Osteoblast (primary cell): ENCODE measurements at regions not wholly inside any gene's neighbourhood (a gene's known extent, or its start where the extent isn't known, plus 50 kb on each side); places are given as distances from the start of the nearest gene placed in this dataset.

Experiments
- DNase-seq: peaks from one replicate; pipeline ENCODE4 v3.0.0; 2011; ENCODE audit warnings: low spot score, mixed read lengths; ENCODE audit not compliant: insufficient read length; ENCODE audit errors: missing footprints
- H2AFZ ChIP-seq: 2 replicates; pipeline ENCODE4 v1.6.0; 2011; ENCODE audit warnings: mild to moderate bottlenecking, low read length
- H3K27ac ChIP-seq: 2 replicates; pipeline ENCODE4 v1.5.1; 2011; ENCODE audit warnings: mild to moderate bottlenecking, low read depth, low read length, moderate library complexity
- H3K27me3 ChIP-seq: 2 replicates; pipeline ENCODE4 v1.6.0; 2012; ENCODE audit warnings: mild to moderate bottlenecking, control low read depth, inconsistent platforms, low read length, moderate library complexity; ENCODE audit not compliant: insufficient read depth
- H3K36me3 ChIP-seq: 2 replicates; pipeline ENCODE4 v1.5.1; 2011; ENCODE audit warnings: mild to moderate bottlenecking, low read length, control low read depth, moderate library complexity; ENCODE audit not compliant: insufficient read depth
- H3K4me1 ChIP-seq: 2 replicates; pipeline ENCODE4 v1.5.1; 2011; ENCODE audit warnings: mild to moderate bottlenecking, low read length, control low read depth, moderate library complexity; ENCODE audit not compliant: insufficient read depth
- H3K4me2 ChIP-seq: 2 replicates; pipeline ENCODE4 v1.6.0; 2011; ENCODE audit warnings: mild to moderate bottlenecking, low read length; ENCODE audit not compliant: insufficient read depth
- H3K4me3 ChIP-seq: fragments of 200-600 bp; sonication (generic); 3 replicates; pipeline ENCODE4 v1.5.1; 2012; ENCODE audit warnings: mild to moderate bottlenecking, low read length, inconsistent platforms; ENCODE audit not compliant: insufficient read depth
- H3K79me2 ChIP-seq: 2 replicates; pipeline ENCODE4 v1.6.0; 2012; ENCODE audit warnings: mild to moderate bottlenecking, low read length, control low read depth, inconsistent platforms; ENCODE audit not compliant: insufficient read depth
- H3K9me3 ChIP-seq: 2 replicates; pipeline ENCODE4 v1.5.1; 2011; ENCODE audit warnings: low read depth, low read length, control low read depth
- H4K20me1 ChIP-seq: 2 replicates; pipeline ENCODE4 v1.6.0; 2012; ENCODE audit warnings: mild to moderate bottlenecking, low read length, control low read depth; ENCODE audit not compliant: insufficient read depth
- TF ChIP-seq, protein P1 (sequence below): IDR thresholded peaks from 2 replicates; pipeline ENCODE4 v1.5.1; 2011; ENCODE audit warnings: mild to moderate bottlenecking, low read depth, low read length, moderate library complexity; ENCODE audit errors: extremely low read depth

DNA sequence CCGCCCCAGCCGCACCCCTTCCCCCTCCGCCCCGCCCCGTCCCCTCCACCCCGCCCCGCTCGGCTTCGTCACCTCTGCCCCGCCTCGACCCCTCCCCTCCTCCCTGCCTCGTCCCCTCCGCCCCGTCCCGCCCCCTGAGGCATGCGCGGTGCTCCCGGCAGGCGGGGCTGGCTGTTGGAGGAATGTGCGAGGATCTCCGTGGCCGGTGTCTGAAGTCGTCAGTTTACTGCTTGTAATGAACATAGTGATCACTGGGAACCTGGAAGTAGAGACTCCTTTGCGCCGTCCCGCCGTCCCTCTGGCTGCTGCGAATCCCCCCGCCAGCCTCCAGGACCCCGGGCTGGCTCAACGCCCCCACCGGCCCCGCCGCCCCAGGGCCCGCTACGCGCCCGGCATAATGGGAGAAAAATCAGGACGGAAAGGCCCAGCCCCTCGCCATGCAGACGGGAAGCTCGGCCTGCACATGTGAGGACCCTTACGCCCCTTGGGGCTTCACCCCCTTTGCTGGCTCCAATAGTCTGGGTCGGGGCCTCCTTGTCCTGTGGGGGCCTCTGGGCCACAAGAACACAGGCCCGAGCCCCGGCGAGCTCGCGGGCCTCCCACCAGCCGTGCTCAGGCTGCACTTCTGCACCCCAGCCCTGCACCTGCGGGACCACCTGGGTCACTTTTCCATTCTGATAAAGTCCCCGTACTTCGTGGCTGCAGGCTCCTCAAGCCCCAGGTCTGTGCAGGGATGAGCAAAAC, 743.1 kb downstream of the KCNJ18 start:
- no peak overlapping the region for H2AFZ ChIP-seq

DNA sequence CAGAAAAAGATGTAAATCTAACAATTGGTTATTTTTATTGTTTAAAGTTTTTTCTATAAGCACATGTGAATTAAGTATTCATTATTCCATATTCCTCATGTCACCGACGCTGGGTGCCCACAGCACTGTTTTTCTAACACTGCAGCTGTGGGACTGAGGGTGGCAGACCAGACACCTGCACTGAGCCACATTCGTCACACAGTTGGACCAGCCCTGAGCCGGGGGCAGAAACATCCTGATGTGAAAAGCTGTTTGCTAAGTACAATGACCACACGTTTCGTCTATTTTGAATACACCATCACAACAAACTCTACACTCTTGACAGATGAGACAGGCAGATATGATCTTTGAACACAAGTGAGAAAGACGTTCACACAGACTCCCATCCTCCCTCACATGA, 749.5 kb downstream of the KCNJ18 start:
- Histone ChIP-seq H3K4me2 (no peak overlapping the region), H3K9me3 (no peaks in the 10 kb centered on the region), H3K4me3 (no peak overlapping the region), H3K36me3 (no peaks in the 10 kb centered on the region), H3K27ac (no peak overlapping the region), H3K27me3 (no peaks in the 10 kb centered on the region), H2AFZ (no peak overlapping the region), H4K20me1 (no peaks in the 10 kb centered on the region), H3K79me2 (no peaks in the 10 kb centered on the region), H3K4me1 (no peaks in the 10 kb centered on the region)
- TF ChIP-seq, protein P1, sequence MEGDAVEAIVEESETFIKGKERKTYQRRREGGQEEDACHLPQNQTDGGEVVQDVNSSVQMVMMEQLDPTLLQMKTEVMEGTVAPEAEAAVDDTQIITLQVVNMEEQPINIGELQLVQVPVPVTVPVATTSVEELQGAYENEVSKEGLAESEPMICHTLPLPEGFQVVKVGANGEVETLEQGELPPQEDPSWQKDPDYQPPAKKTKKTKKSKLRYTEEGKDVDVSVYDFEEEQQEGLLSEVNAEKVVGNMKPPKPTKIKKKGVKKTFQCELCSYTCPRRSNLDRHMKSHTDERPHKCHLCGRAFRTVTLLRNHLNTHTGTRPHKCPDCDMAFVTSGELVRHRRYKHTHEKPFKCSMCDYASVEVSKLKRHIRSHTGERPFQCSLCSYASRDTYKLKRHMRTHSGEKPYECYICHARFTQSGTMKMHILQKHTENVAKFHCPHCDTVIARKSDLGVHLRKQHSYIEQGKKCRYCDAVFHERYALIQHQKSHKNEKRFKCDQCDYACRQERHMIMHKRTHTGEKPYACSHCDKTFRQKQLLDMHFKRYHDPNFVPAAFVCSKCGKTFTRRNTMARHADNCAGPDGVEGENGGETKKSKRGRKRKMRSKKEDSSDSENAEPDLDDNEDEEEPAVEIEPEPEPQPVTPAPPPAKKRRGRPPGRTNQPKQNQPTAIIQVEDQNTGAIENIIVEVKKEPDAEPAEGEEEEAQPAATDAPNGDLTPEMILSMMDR = no peak
- DNase-seq = no peak

More for the DNA sequence above, 743.1 kb downstream of the KCNJ18 start:
- Histone ChIP-seq H3K4me3 (no peak overlapping the region), H3K36me3 (no peaks in the 10 kb centered on the region), H4K20me1 (no peaks in the 10 kb centered on the region), H3K4me1 (no peaks in the 10 kb centered on the region), H3K4me2 (no peak overlapping the region), H3K79me2 (no peaks in the 10 kb centered on the region), H3K9me3 (no peaks in the 10 kb centered on the region), H3K27me3 (no peaks in the 10 kb centered on the region), H3K27ac (no peak overlapping the region)
- no peak for DNase-seq
- TF ChIP-seq, protein P1 = no peak

DNA sequence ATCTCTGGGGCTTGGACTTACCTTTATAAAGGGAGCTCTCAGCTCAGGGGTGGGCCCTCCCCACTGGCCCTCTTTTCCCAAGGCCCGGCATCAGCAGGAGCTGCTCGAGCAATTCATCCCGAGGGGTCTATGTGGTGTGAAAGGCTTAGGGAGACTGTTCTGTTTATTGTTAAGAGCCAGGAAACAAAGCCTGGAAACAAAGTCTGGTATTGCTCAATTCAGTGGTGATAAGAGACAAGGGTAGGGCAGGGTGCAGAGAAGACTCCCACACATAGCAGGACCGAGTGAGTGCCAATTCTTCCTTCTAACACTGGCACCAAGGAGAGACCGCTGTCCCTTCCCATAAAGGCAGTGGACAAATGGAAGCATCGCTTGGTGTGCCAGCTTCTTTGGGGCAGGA, 750.7 kb downstream of the KCNJ18 start:
- Histone ChIP-seq H4K20me1 (no peaks in the 10 kb centered on the region), H3K27ac (no peak overlapping the region), H3K9me3 (no peaks in the 10 kb centered on the region), H3K36me3 (no peaks in the 10 kb centered on the region), H3K4me2 (no peak overlapping the region), H3K4me3 (no peak overlapping the region), H2AFZ (no peak overlapping the region), H3K79me2 (no peaks in the 10 kb centered on the region), H3K4me1 (no peaks in the 10 kb centered on the region), H3K27me3 (no peaks in the 10 kb centered on the region)
- DNase-seq = no peak
- TF ChIP-seq, protein P1 = no peak

DNA sequence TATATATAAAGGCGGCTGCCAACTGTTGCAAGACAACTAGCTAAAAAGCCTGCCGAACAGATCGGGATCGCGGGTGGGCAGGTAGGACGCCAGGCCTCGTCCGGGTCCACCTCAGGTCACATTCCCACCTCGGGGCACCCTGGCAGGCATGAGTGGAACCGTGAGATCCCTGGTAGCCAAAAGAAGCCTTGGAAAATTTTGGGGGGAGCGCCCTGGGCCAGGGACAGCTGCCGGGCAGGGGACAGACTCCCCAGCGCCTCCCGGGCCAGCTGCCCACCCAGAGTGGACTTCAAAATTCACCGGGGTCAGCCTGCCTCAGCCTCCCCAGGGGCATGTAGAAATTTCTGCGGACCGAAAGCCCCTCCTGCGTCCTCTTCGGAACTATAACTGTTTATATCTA, 760.9 kb downstream of the KCNJ18 start:
- H3K36me3 ChIP-seq = no peaks in the 10 kb centered on the region
- no peak overlapping the region for H3K4me3 ChIP-seq
- TF ChIP-seq, protein P1 = no peak

More for the DNA sequence above, 760.9 kb downstream of the KCNJ18 start:
- Histone ChIP-seq H2AFZ (no peak overlapping the region), H3K27me3 (no peaks in the 10 kb centered on the region), H3K27ac (no peak overlapping the region), H4K20me1 (no peaks in the 10 kb centered on the region), H3K9me3 (no peaks in the 10 kb centered on the region), H3K4me2 (no peak overlapping the region), H3K4me1 (no peaks in the 10 kb centered on the region), H3K79me2 (no peaks in the 10 kb centered on the region)
- DNase-seq = no peak
